Ascending aorta (tissue), 2 donors: ENCODE measurements at regions not wholly inside any gene's neighbourhood (a gene's known extent, or its start where the extent isn't known, plus 50 kb on each side); places are given as distances from the start of the nearest gene placed in this dataset.

Source experiments
- DNase-seq, 2 donors: peaks; one replicate each; pipeline ENCODE4 v3.0.0-alpha.2; 2019; ENCODE audit warnings: low spot score in 2 of 2
- H3K27ac ChIP-seq, 2 donors: fragments of 200-600 bp; sonication (generic); one replicate each; pipeline ENCODE4 v1.5.1; 2016 to 2017; ENCODE audit warnings: mild to moderate bottlenecking in 1 of 2
- H3K27me3 ChIP-seq: fragments of 200-600 bp; sonication (generic); one replicate; pipeline ENCODE4 v1.5.1; 2017
- H3K36me3 ChIP-seq, 2 donors: fragments of 200-600 bp; sonication (generic); one replicate each; pipeline ENCODE4 v1.5.1; 2016
- H3K4me1 ChIP-seq, 2 donors: fragments of 200-600 bp; sonication (generic); one replicate each; pipeline ENCODE4 v1.5.1; 2016 to 2017; ENCODE audit warnings: mild to moderate bottlenecking in 1 of 2
- H3K4me3 ChIP-seq, 2 donors: fragments of 200-600 bp; sonication (generic); one replicate each; pipeline ENCODE4 v1.5.1; 2016 to 2017; ENCODE audit warnings: mild to moderate bottlenecking in 1 of 2
- H3K9me3 ChIP-seq, 2 donors: fragments of 200-600 bp; sonication (generic); one replicate each; pipeline ENCODE4 v1.5.1; 2016
- CTCF ChIP-seq, 3 experiments: fragments of 200-600 bp in 2 of 3; fragments of 450-650 bp in 1 of 3; sonication (generic) in 2 of 3; IDR thresholded peaks; one replicate each; pipeline ENCODE4 v1.5.1; 2016 to 2019; ENCODE audit warnings: antibody characterized with exemption in 3 of 3, mild to moderate bottlenecking in 1 of 3, moderate library complexity in 1 of 3
- intact Hi-C: fragments of 100-400 bp; cut with DNase I; formaldehyde crosslinking; loops from one replicate; pipeline ENCODE4 v1.15.1; 2023

GRCh38 chr20:16898433-16898832, 150.3 kb downstream of the OTOR start:
- H3K27me3 ChIP-seq = no peaks in the 10 kb centered on the region
- H3K27ac ChIP-seq = no peak overlapping the region
- H3K4me1 ChIP-seq = no peaks in the 10 kb centered on the region
- H3K9me3 ChIP-seq = no peaks in the 10 kb centered on the region
- DNase-seq = no peak
- no peak for TF ChIP-seq CTCF (IDR thresholded peaks at IDR 0.05)
- intact Hi-C loops = no loop called here
- H3K36me3 ChIP-seq = no peaks in the 10 kb centered on the region
- no peak overlapping the region for H3K4me3 ChIP-seq

GRCh38 chr20:16902662-16903061, 154.5 kb downstream of the OTOR start:
- no peaks in the 10 kb centered on the region for H3K9me3 ChIP-seq
- H3K4me3 ChIP-seq = no peak overlapping the region
- no peaks in the 10 kb centered on the region for H3K36me3 ChIP-seq
- intact Hi-C loops = no loop called here
- no peak overlapping the region for H3K27ac ChIP-seq
- no peak for DNase-seq
- no peaks in the 10 kb centered on the region for H3K27me3 ChIP-seq
- H3K4me1 ChIP-seq = no peaks in the 10 kb centered on the region
- TF ChIP-seq CTCF (IDR thresholded peaks at IDR 0.05) = no peak

GRCh38 chr20:16904751-16905150, 156.6 kb downstream of the OTOR start:
- Histone ChIP-seq H3K27me3 (no peaks in the 10 kb centered on the region), H3K4me3 (no peak overlapping the region), H3K36me3 (no peaks in the 10 kb centered on the region), H3K9me3 (no peaks in the 10 kb centered on the region), H3K4me1 (no peaks in the 10 kb centered on the region), H3K27ac (no peak overlapping the region)
- DNase-seq = no peak
- TF ChIP-seq CTCF (IDR thresholded peaks at IDR 0.05) = no peak
- intact Hi-C loops = no loop called here

GRCh38 chr20:16914277-16914676, 166.1 kb downstream of the OTOR start:
- Histone ChIP-seq H3K4me3 (no peak overlapping the region), H3K27me3 (no peaks in the 10 kb centered on the region), H3K4me1 (no peaks in the 10 kb centered on the region), H3K36me3 (no peaks in the 10 kb centered on the region), H3K27ac (no peak overlapping the region), H3K9me3 (peaks cover 0 to 3% of the 10 kb centered on the region in 2 donors)
- no peak for TF ChIP-seq CTCF (IDR thresholded peaks at IDR 0.05)
- no peak for DNase-seq
- intact Hi-C loops = no loop called here

GRCh38 chr20:16916165-16916564, 168.0 kb downstream of the OTOR start:
- no peak overlapping the region for H3K27ac ChIP-seq

More at GRCh38 chr20:16916165-16916564, 168.0 kb downstream of the OTOR start:
- Histone ChIP-seq H3K27me3 (no peaks in the 10 kb centered on the region), H3K9me3 (peaks cover 0 to 3% of the 10 kb centered on the region in 2 donors), H3K36me3 (no peaks in the 10 kb centered on the region), H3K4me3 (no peak overlapping the region), H3K4me1 (no peaks in the 10 kb centered on the region)
- DNase-seq = no peak
- intact Hi-C loops = no loop called here
- TF ChIP-seq CTCF (IDR thresholded peaks at IDR 0.05) = no peak
